CD4-positive, CD25-positive, alpha-beta regulatory T cell (primary cell): ENCODE measurements at regions not wholly inside any gene's neighbourhood (a gene's known extent, or its start where the extent isn't known, plus 50 kb on each side); places are given as distances from the start of the nearest gene placed in this dataset.
"Not testable (repeated sequence)": the region's sequence is repeated elsewhere in the genome, so short reads cannot be mapped to it uniquely, and the experiment has no call there.

ENCODE experiments used
- ATAC-seq, 2 donors: fragments of 150-1000 bp; cut with Tn5 transposase; one replicate each; pipeline ENCODE4 v1.10.0; 2021; ENCODE audit warnings: low read depth in 2 of 2, moderate number of reproducible peaks in 2 of 2, moderate library complexity in 1 of 2
- DNase-seq, 3 donors: peaks; one replicate each; pipeline versions ENCODE4 v3.0.0 to v3.0.0-alpha.2; 2012 to 2022; ENCODE audit warnings: mixed read lengths in 1 of 3
- H3K27ac ChIP-seq: one replicate; pipeline ENCODE4 v1.7.0; 2013; ENCODE audit warnings: mild to moderate bottlenecking, low read length; ENCODE audit not compliant: insufficient read depth, poor library complexity, severe bottlenecking
- H3K27me3 ChIP-seq: one replicate; pipeline ENCODE4 v1.7.0; 2013; ENCODE audit warnings: low read length; ENCODE audit not compliant: control insufficient read depth, insufficient read depth
- H3K36me3 ChIP-seq: one replicate; pipeline ENCODE4 v1.7.0; 2013; ENCODE audit warnings: mild to moderate bottlenecking, low read length, moderate library complexity; ENCODE audit not compliant: control insufficient read depth, insufficient read depth
- H3K4me1 ChIP-seq: 2 replicates; pipeline ENCODE4 v1.7.0; 2013; ENCODE audit warnings: mild to moderate bottlenecking, low read length; ENCODE audit not compliant: insufficient read depth, control insufficient read depth, poor library complexity, severe bottlenecking
- H3K4me3 ChIP-seq: one replicate; pipeline ENCODE4 v1.7.0; 2013; ENCODE audit warnings: low read depth, mild to moderate bottlenecking, low read length, moderate library complexity
- H3K9me3 ChIP-seq, 2 experiments: 1 replicate in 1 of 2; 2 replicates in 1 of 2; pipeline ENCODE4 v1.7.0; 2013; ENCODE audit warnings: low read length in 2 of 2, mild to moderate bottlenecking in 1 of 2, moderate library complexity in 1 of 2; ENCODE audit not compliant: control insufficient read depth in 2 of 2
- H3K27ac Mint-ChIP-seq, 3 donors: one replicate each; pipeline ENCODE4 v1.8.0; 2020 to 2022; ENCODE audit warnings: mild to moderate bottlenecking in 3 of 3, mixed read lengths in 3 of 3, moderate library complexity in 2 of 3
- H3K27me3 Mint-ChIP-seq: one replicate; pipeline ENCODE4 v1.8.0; 2022; ENCODE audit warnings: mild to moderate bottlenecking, mixed read lengths
- H3K36me3 Mint-ChIP-seq: one replicate; pipeline ENCODE4 v1.8.0; 2020; ENCODE audit warnings: mixed read lengths
- H3K4me1 Mint-ChIP-seq, 4 donors: one replicate each; pipeline ENCODE4 v1.8.0; 2020 to 2022; ENCODE audit warnings: mixed read lengths in 4 of 4, mild to moderate bottlenecking in 1 of 4
- H3K4me3 Mint-ChIP-seq, 4 donors: one replicate each; pipeline ENCODE4 v1.8.0; 2020 to 2022; ENCODE audit warnings: mild to moderate bottlenecking in 4 of 4, mixed read lengths in 4 of 4, moderate library complexity in 3 of 4
- H3K9me3 Mint-ChIP-seq, 7 donors: one replicate each; pipeline ENCODE4 v1.8.0; 2020 to 2022; ENCODE audit warnings: mixed read lengths in 7 of 7, mild to moderate bottlenecking in 3 of 7, moderate library complexity in 2 of 7

GRCh38 chr6:21868226-21868625, 274.7 kb downstream of the SOX4 start:
- H3K9me3 Mint-ChIP-seq, result peaks cover 0 to 4% (median 0%) of the 10 kb centered on the region in 7 donors
- no peaks in the 10 kb centered on the region for H3K27me3 Mint-ChIP-seq
- ATAC-seq (no peak), DNase-seq (no peak)
- Histone ChIP-seq H3K36me3 (no peaks in the 10 kb centered on the region), H3K9me3 (no peaks in the 10 kb centered on the region), H3K4me3 (no peak overlapping the region), H3K27me3 (no peaks in the 10 kb centered on the region), H3K27ac (no peak overlapping the region), H3K4me1 (no peaks in the 10 kb centered on the region)
- H3K27ac Mint-ChIP-seq, result no peak overlapping the region
- no peak overlapping the region for H3K4me3 Mint-ChIP-seq
- no peaks in the 10 kb centered on the region for H3K4me1 Mint-ChIP-seq
- H3K36me3 Mint-ChIP-seq, result no peaks in the 10 kb centered on the region

DNA sequence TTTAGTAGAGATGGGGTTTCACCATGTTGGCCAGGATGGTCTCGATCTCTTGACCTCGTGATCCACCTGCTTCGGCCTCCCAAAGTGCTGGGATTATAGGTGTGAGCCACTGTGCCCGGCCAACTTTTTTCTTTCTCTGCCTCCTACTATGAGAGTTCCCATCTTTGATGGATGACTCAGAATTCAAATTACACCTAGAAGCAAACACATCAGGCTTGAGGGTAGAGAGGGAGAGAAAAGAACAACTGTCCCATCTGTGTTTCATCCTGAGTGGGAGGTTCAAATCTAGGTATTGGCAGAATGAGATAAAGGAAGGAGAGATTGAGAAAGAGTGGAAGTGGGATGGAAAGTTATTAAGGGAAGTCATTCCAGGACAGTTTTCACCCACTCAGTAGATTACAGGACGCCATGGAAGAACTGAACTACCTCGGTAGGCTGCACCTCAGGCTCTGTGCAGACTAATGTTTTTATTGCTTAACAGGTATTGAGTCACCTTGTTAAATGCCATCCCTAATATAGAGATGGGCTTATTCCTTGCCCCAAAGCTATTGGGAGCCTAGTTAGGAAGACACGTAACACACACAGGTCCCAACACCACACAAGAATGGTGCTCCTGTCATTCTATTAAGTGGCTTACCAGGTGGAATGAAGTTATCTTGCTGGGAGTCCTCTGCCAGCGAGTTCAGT, 275.7 kb downstream of the SOX4 start:
- no peaks in the 10 kb centered on the region for H3K36me3 ChIP-seq
- DNase-seq (no peak), ATAC-seq (no peak)
- H3K4me3 ChIP-seq, result no peak overlapping the region
- H3K27ac Mint-ChIP-seq, result no peak overlapping the region
- H3K27me3 Mint-ChIP-seq, result no peaks in the 10 kb centered on the region
- H3K4me3 Mint-ChIP-seq, result no peak overlapping the region
- no peak overlapping the region for H3K27ac ChIP-seq
- H3K4me1 Mint-ChIP-seq, result no peaks in the 10 kb centered on the region
- no peaks in the 10 kb centered on the region for H3K27me3 ChIP-seq
- no peaks in the 10 kb centered on the region for H3K4me1 ChIP-seq
- no peaks in the 10 kb centered on the region for H3K36me3 Mint-ChIP-seq
- no peaks in the 10 kb centered on the region for H3K9me3 ChIP-seq
- peaks cover 0 to 4% (median 2%) of the 10 kb centered on the region in 7 donors for H3K9me3 Mint-ChIP-seq

GRCh38 chr6:21870076-21870730, 276.7 kb downstream of the SOX4 start:
- no peak overlapping the region for H3K27ac Mint-ChIP-seq
- no peaks in the 10 kb centered on the region for H3K4me1 Mint-ChIP-seq
- H3K36me3 Mint-ChIP-seq, result no peaks in the 10 kb centered on the region
- no peaks in the 10 kb centered on the region for H3K36me3 ChIP-seq
- no peaks in the 10 kb centered on the region for H3K9me3 ChIP-seq
- H3K4me3 ChIP-seq, result no peak overlapping the region
- H3K4me3 Mint-ChIP-seq, result no peak overlapping the region
- peaks cover 0 to 4% (median 2%) of the 10 kb centered on the region in 7 donors for H3K9me3 Mint-ChIP-seq
- no peak overlapping the region for H3K27ac ChIP-seq
- ATAC-seq (no peak), DNase-seq (no peak)
- no peaks in the 10 kb centered on the region for H3K4me1 ChIP-seq
- no peaks in the 10 kb centered on the region for H3K27me3 Mint-ChIP-seq
- H3K27me3 ChIP-seq, result no peaks in the 10 kb centered on the region

GRCh38 chr6:21871831-21872230, 278.3 kb downstream of the SOX4 start:
- Histone ChIP-seq H3K9me3 (no peaks in the 10 kb centered on the region), H3K27ac (no peak overlapping the region), H3K4me3 (no peak overlapping the region), H3K4me1 (no peaks in the 10 kb centered on the region), H3K36me3 (no peaks in the 10 kb centered on the region), H3K27me3 (no peaks in the 10 kb centered on the region)
- peaks cover 0 to 4% (median 2%) of the 10 kb centered on the region in 7 donors for H3K9me3 Mint-ChIP-seq
- no peak overlapping the region for H3K4me3 Mint-ChIP-seq
- no peaks in the 10 kb centered on the region for H3K27me3 Mint-ChIP-seq
- no peaks in the 10 kb centered on the region for H3K36me3 Mint-ChIP-seq
- peaks cover 0 to under 1% (median 0%) of the 10 kb centered on the region in 4 donors for H3K4me1 Mint-ChIP-seq
- ATAC-seq (no peak), DNase-seq (no peak)
- no peak overlapping the region for H3K27ac Mint-ChIP-seq

DNA sequence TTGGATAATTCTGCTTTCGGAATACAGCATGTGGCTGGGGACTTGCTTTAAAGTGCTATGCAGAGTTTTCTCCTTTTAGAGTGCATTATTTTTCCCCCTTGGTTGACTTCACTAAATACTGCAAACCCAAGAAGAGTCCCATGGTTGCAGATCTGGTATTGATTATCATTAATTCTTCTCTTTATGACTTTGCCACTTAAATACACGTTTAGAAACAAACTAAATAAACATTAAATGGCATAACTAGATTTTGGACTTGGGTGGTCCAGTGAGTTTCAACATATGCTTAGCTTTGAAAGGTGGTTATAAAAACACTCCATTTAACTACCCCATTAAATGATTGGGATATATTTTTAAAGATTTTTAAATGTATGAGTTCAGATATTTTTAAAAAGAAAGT, 279.2 kb downstream of the SOX4 start:
- no peaks in the 10 kb centered on the region for H3K36me3 Mint-ChIP-seq

DNA sequence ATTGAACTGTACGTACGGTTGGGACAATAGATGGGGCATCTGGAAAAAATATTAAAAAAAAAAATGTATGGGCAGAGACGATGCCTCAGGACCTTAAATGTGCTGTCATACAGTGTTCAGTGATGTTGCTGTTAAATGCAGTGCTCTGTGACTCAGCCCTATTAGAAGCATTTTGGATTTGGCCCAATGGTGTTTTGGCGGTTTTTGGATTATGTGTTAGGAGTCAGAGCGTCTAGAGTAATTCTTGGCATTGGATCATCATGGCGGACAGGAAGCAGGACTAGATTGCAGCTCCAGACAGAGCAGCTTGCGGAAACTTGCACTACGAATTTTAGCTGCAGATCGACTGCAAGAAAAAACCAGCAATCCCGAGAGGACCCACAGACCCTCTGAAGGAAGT, 280.0 kb downstream of the SOX4 start:
- Mint-ChIP-seq H3K4me3 (no peak overlapping the region), H3K27me3 (no peaks in the 10 kb centered on the region), H3K27ac (no peak overlapping the region), H3K4me1 (peaks cover 0 to 2% (median 0%) of the 10 kb centered on the region in 4 donors), H3K9me3 (peaks cover 0 to 12% (median 4%) of the 10 kb centered on the region in 7 donors), H3K36me3 (no peaks in the 10 kb centered on the region)
- Histone ChIP-seq H3K27ac (no peak overlapping the region), H3K36me3 (no peaks in the 10 kb centered on the region), H3K27me3 (no peaks in the 10 kb centered on the region), H3K4me3 (no peak overlapping the region), H3K9me3 (no peaks in the 10 kb centered on the region), H3K4me1 (no peaks in the 10 kb centered on the region)
- DNase-seq, result no peak
- no peak for ATAC-seq

More for the DNA sequence above, 279.2 kb downstream of the SOX4 start:
- Histone ChIP-seq H3K27ac (no peak overlapping the region), H3K36me3 (no peaks in the 10 kb centered on the region), H3K4me3 (no peak overlapping the region), H3K4me1 (no peaks in the 10 kb centered on the region), H3K27me3 (no peaks in the 10 kb centered on the region), H3K9me3 (no peaks in the 10 kb centered on the region)
- no peak for ATAC-seq
- Mint-ChIP-seq H3K27me3 (no peaks in the 10 kb centered on the region), H3K9me3 (peaks cover 0 to 11% (median 3%) of the 10 kb centered on the region in 7 donors), H3K4me3 (no peak overlapping the region), H3K4me1 (peaks cover 0 to 2% (median 0%) of the 10 kb centered on the region in 4 donors), H3K27ac (no peak overlapping the region)
- no peak for DNase-seq

DNA sequence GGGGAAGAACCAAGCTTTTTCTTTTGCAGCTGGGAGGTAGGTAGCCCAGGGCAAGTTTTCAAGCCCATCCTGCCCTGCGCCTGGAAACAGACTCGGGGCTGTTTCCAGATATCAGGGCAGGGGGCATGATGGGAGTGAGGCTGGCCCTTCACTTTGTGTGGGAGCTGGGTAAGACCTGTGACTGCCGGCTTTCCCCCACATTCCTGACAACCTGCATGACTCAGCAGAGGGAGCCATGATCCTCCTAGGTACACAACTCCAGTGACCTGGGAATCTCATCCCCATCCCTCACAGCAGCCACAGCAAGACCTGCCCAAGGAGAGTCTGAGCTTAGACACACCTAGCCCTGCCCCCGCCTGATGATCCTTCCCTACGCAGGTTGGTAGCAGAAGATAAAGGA, 280.8 kb downstream of the SOX4 start:
- H3K4me1 Mint-ChIP-seq, result peaks cover 0 to 2% (median 0%) of the 10 kb centered on the region in 4 donors
- no peak overlapping the region for H3K27ac Mint-ChIP-seq
- H3K4me3 Mint-ChIP-seq, result no peak overlapping the region
- ATAC-seq (no peak), DNase-seq (no peak)
- H3K9me3 Mint-ChIP-seq, result peaks cover 0 to 12% (median 4%) of the 10 kb centered on the region in 7 donors
- no peaks in the 10 kb centered on the region for H3K36me3 Mint-ChIP-seq
- H3K27me3 Mint-ChIP-seq, result no peaks in the 10 kb centered on the region
- Histone ChIP-seq H3K27ac (no peak overlapping the region), H3K4me3 (no peak overlapping the region), H3K9me3 (no peaks in the 10 kb centered on the region), H3K4me1 (no peaks in the 10 kb centered on the region), H3K36me3 (no peaks in the 10 kb centered on the region), H3K27me3 (no peaks in the 10 kb centered on the region)

DNA sequence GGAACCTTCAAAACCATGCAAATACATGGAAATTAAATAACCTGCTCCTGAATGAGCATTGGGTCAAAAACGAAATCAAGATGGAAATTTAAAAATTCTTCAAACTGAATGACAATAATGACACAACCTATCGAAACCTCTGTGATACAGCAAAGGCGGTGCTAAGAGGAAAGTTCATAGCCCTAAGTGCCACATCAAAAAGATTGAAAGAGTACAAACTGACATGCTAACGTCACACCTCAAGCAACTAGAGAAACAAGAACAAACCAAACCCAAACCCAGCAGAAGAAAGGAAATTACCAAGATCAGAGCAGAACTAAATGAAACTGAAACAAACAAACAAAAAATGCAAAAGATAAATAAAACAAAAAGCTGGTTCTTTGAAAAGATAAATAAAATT, 283.5 kb downstream of the SOX4 start:
- not testable (repeated sequence) for H3K36me3 ChIP-seq, H3K27ac ChIP-seq, H3K27me3 ChIP-seq, ATAC-seq, H3K4me1 ChIP-seq, H3K9me3 ChIP-seq, H3K27me3 Mint-ChIP-seq, H3K36me3 Mint-ChIP-seq, H3K4me3 ChIP-seq, H3K4me3 Mint-ChIP-seq, H3K4me1 Mint-ChIP-seq
- peak in 2 of 3 donors; percentile 29 to 33 for DNase-seq
- peaks cover 2 to 16% (median 5%) of the 10 kb centered on the region in 7 donors for H3K9me3 Mint-ChIP-seq
- H3K27ac Mint-ChIP-seq, result peak overlapping the region in 2 of 3 donors; percentile 11 to 34
